Kidney epithelial cell (primary cell): ENCODE measurements at regions not wholly inside any gene's neighbourhood (a gene's known extent, or its start where the extent isn't known, plus 50 kb on each side); places are given as distances from the start of the nearest gene placed in this dataset.

Source experiments
- DNase-seq: peaks from one replicate; pipeline ENCODE4 v3.0.0-alpha.2; 2010; ENCODE audit warnings: low read depth
- H3K27me3 ChIP-seq: 2 replicates; pipeline ENCODE4 v1.6.0; 2011; ENCODE audit warnings: low read length; ENCODE audit not compliant: control insufficient read depth, insufficient read depth
- H3K36me3 ChIP-seq: 2 replicates; pipeline ENCODE4 v1.5.1; 2011; ENCODE audit warnings: low read length; ENCODE audit not compliant: control insufficient read depth, insufficient read depth
- H3K4me3 ChIP-seq: 2 replicates; pipeline ENCODE4 v1.5.1; 2011; ENCODE audit warnings: low read depth, mild to moderate bottlenecking, control low read depth, low read length
- TF ChIP-seq, protein P1 (sequence below): IDR thresholded peaks from 2 replicates; pipeline ENCODE4 v1.5.1; 2011; ENCODE audit warnings: mild to moderate bottlenecking, moderate library complexity, low read length, control low read depth, inconsistent platforms; ENCODE audit not compliant: insufficient read depth, poor library complexity, severe bottlenecking

DNA sequence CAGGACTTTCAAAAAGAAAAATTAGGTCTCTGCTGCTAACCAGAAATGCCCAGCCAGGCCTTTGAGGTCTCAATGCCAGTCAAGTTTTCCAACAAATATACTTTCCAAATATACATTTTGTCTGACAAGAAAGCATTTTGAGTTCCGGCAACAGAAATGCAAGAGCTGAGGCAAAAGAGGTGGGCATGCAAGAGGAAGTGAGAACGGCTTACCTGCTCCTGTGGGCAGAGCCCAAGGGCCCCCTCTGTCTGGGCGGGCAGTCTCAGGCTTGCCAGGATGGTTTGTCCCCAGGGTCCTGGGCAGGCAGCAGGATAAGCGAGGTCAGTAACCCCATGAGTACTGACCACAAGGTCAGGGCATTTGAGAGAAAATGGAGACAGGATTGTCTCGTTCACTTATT lies 136.1 kb upstream of the TOPAZ1 start:
- H3K27me3 ChIP-seq, result no peaks in the 10 kb centered on the region
- H3K36me3 ChIP-seq, result no peaks in the 10 kb centered on the region
- H3K4me3 ChIP-seq, result no peak overlapping the region
- TF ChIP-seq, protein P1, sequence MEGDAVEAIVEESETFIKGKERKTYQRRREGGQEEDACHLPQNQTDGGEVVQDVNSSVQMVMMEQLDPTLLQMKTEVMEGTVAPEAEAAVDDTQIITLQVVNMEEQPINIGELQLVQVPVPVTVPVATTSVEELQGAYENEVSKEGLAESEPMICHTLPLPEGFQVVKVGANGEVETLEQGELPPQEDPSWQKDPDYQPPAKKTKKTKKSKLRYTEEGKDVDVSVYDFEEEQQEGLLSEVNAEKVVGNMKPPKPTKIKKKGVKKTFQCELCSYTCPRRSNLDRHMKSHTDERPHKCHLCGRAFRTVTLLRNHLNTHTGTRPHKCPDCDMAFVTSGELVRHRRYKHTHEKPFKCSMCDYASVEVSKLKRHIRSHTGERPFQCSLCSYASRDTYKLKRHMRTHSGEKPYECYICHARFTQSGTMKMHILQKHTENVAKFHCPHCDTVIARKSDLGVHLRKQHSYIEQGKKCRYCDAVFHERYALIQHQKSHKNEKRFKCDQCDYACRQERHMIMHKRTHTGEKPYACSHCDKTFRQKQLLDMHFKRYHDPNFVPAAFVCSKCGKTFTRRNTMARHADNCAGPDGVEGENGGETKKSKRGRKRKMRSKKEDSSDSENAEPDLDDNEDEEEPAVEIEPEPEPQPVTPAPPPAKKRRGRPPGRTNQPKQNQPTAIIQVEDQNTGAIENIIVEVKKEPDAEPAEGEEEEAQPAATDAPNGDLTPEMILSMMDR, result no peak
- DNase-seq, result no peak

DNA sequence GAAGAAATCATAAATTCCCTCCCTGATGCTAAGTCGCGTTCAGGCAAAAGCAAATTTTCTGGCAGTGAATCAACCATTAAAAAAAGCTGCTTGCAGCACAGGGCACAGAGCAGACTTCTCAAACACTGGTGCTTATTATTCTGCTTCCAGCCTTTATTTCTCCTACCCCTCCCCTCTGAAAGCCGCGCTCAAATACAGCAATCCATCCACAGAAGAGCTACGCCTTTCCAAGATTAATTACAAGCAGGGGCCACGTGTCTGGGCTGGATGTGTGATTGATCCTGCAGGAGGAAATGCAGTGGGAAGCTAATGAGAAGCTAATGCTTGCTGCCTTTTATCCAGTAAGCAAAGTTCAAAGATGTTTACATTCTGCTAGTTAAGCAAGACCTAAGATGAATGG lies 134.9 kb upstream of the TOPAZ1 start:
- no peak overlapping the region for H3K4me3 ChIP-seq
- no peak for DNase-seq
- TF ChIP-seq, protein P1, result no peak
- H3K36me3 ChIP-seq, result no peaks in the 10 kb centered on the region
- no peaks in the 10 kb centered on the region for H3K27me3 ChIP-seq

DNA sequence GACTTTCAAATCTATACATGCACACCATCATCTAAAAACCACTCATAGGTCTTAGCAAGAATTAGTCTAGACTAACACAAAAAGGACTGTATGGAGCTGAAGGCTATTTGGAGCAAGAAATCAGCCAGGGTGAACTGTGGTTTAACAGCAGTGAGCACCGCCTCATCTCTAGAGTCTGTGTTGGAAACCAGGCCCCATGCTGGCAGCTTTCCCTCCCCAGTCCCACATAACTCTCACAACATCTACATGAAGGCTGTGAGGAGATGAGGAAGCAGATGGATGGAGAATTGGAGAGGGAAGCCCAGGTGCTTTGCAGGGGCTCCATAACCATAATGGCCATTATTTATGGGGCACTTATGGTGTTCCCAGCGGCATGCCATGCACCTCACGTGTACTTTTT lies 133.2 kb upstream of the TOPAZ1 start:
- TF ChIP-seq, protein P1, result no peak
- no peak for DNase-seq
- Histone ChIP-seq H3K4me3 (no peak overlapping the region), H3K27me3 (no peaks in the 10 kb centered on the region), H3K36me3 (no peaks in the 10 kb centered on the region)

DNA sequence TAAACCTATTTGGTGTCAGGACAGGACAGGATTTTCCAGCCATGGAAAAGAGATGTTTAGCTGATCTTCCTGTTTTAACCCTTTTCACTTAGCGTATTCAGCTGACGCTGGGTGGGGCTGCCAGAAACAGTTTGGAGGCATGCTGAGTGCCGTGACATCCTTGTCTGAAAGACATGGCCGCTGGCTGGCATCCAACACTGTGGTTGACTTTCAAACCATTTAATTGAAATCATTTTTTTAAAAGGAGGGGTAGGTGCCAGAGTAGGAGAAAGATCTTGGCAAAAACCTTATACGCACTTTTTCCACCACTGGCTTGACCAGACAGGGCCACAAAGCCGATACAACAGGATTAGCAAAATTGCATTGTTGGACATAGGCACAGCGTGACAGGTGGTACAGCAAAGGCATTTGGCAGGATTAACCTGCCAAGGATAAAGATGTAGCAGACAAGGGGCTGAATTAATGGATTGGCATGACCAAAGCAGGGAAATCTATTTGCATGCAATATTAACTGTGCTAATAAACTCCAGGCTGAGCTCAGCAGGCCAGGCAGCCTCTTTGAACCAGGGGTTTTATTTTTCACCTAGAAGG lies 131.8 kb upstream of the TOPAZ1 start:
- Histone ChIP-seq H3K27me3 (no peaks in the 10 kb centered on the region), H3K4me3 (no peak overlapping the region), H3K36me3 (no peaks in the 10 kb centered on the region)
- DNase-seq, result no peak
- TF ChIP-seq, protein P1, result no peak

DNA sequence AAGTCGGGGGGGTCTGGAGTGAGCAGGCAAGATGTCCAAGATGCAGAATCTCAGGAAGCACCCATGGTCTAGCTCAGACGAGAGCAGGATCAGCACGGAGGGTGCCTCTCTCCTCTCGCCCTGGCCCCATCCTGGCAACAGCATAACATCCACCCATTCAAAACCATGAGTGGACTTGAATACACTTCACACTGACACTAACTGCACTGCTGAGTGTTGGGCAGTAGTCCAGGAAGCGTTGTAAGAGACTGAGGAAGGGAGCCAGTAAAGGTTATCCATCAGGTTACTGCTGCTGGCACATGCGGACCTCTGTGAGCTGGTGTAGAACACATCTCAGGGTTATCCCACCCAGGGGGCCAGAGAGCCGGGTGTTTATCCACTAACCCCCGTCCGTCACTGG lies 131.0 kb upstream of the TOPAZ1 start:
- Histone ChIP-seq H3K4me3 (no peak overlapping the region), H3K36me3 (no peaks in the 10 kb centered on the region), H3K27me3 (no peaks in the 10 kb centered on the region)
- TF ChIP-seq, protein P1, result no peak
- no peak for DNase-seq

DNA sequence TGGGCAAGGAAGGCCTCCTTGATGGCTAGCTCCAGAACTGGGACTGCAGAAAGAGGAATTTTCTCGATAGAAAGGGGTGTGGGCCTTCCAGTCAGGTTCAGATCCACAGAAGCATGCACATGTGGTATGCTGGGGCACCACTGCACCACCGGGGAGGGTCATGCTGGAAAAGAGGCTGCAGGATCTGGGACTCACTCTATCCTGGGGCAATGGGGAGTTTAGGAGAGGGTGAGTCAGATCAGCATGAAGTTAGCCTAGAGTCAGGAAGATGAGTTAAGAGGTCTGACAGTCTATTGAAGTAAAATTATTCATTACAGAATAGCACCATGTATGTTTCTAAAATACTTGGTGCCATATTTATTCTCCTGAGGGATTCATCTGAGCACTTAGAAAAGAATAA lies 130.2 kb upstream of the TOPAZ1 start:
- no peaks in the 10 kb centered on the region for H3K27me3 ChIP-seq
- no peaks in the 10 kb centered on the region for H3K36me3 ChIP-seq
- TF ChIP-seq, protein P1, result no peak
- H3K4me3 ChIP-seq, result no peak overlapping the region
- DNase-seq, result no peak
